Right ventricle myocardium inferior (tissue), 1 donor: ENCODE measurements at regions not wholly inside any gene's neighbourhood (a gene's known extent, or its start where the extent isn't known, plus 50 kb on each side); places are given as distances from the start of the nearest gene placed in this dataset.

Experiments
- ATAC-seq: fragments of 200-7000 bp; cut with Tn5 transposase; one replicate; pipeline ENCODE4 v1.9.1; 2020; ENCODE audit warnings: mild to moderate bottlenecking, moderate library complexity
- DNase-seq: peaks from one replicate; pipeline ENCODE4 v3.0.0; 2021; ENCODE audit errors: missing footprints
- intact Hi-C: fragments of 100-400 bp; cut with DNase I; formaldehyde crosslinking; loops from one replicate; pipeline ENCODE4 v1.11.0; 2022
- donor health status: DM: no; HTN: yes; CAD: no; lungs with severe emphysema.

- no peak for DNase-seq
- intact Hi-C loops, result no loop called here
- no peak for ATAC-seq
Observed at GRCh38 chr3:34696831-34697230, 898.4 kb downstream of the PDCD6IP start.

DNA sequence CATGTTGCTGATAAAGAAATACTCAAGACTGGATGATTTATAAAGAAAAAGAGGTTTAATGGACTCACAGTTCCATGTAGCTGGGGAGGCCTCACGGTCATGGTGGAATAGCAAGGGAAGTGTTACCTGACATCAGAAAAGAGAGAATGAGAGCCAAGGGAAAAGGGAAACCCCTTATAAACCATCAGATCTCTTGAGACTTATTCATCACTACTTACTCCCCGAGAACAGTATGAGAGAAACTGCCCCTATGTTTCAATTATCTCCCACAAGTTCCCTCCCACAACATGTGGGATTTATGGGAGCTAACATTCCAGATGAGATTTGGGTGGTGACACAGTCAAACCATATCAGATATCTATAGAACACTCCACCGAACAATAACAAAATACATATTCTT lies 904.6 kb downstream of the PDCD6IP start:
- no peak for DNase-seq
- no peak for ATAC-seq
- intact Hi-C loops, result no loop called here

GRCh38 chr3:34724916-34725499 lies 914.3 kb upstream of the ARPP21 start:
- ATAC-seq (no peak), DNase-seq (no peak)
- intact Hi-C loops, result no loop called here

- intact Hi-C loops, result no loop called here
- DNase-seq, result no peak
- ATAC-seq, result no peak
Observed at GRCh38 chr3:34725774-34726173, 913.6 kb upstream of the ARPP21 start.

- ATAC-seq (no peak), DNase-seq (no peak)
- intact Hi-C loops, result no loop called here
Observed at GRCh38 chr3:34727700-34728099, 911.6 kb upstream of the ARPP21 start.

DNA sequence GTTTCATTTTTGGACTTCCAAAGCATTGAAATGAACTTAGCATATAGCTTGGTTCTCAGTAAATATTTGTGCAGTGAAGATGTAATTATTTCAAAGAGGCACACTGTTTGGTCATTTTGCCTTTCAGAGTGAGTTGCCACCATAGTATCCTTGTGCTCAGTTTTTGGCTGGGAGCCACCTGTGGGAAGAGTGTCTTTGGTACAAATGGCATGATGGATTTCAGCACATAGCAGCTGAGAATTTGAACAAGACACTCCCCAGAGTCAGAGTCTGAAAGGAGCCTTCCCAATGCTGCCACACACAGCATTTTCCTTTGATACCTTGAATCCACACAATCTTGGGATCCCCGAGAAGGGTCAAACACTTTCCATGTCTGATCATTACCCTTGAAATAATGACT lies 897.2 kb upstream of the ARPP21 start:
- ATAC-seq, result no peak
- no peak for DNase-seq
- intact Hi-C loops, result no loop called here

DNA sequence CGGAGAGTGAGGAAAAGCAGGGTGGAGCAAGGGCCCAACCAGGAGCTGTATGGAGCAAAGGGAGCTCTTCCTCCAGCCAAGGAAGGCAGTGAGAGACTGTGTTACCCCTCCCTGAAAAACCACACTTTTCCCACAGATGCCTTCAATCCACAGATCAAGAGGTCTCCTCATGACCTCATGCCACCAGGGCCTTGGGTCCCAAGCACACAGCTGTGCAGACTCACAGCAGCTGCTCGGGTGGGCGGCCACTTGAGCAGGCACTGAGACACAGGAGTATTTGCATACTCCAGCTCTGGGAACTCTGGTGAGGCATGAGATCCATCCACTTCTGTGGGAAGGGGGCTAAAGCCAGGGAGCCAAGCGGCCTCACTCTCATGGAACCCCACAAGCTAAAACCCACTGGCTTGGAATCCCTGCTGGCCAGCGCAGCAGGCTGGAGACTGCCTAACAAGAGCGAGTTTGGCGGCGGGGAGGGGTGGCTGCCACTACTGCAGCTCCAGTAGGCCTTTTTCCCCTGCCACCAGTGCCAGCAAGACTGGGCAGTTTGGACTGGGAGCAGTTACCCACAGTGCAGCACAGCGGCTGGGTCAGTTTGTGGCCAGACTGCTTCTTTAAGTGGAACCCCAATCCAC lies 880.6 kb upstream of the ARPP21 start:
- ATAC-seq (no peak), DNase-seq (no peak)
- intact Hi-C loops, result no loop called here

- intact Hi-C loops, result no loop called here
Observed at GRCh38 chr3:34777386-34777785, 861.9 kb upstream of the ARPP21 start.

GRCh38 chr3:34779092-34779491 lies 860.2 kb upstream of the ARPP21 start:
- intact Hi-C loops, result no loop called here
- ATAC-seq, result no peak
- no peak for DNase-seq

More at GRCh38 chr3:34777386-34777785, 861.9 kb upstream of the ARPP21 start:
- ATAC-seq (no peak), DNase-seq (no peak)

- no peak for DNase-seq
- no peak for ATAC-seq
- intact Hi-C loops, result no loop called here
Observed at GRCh38 chr3:34780294-34780693, 859.0 kb upstream of the ARPP21 start.

GRCh38 chr3:34780973-34781372 lies 858.4 kb upstream of the ARPP21 start:
- no peak for ATAC-seq
- DNase-seq, result no peak
- intact Hi-C loops, result no loop called here

DNA sequence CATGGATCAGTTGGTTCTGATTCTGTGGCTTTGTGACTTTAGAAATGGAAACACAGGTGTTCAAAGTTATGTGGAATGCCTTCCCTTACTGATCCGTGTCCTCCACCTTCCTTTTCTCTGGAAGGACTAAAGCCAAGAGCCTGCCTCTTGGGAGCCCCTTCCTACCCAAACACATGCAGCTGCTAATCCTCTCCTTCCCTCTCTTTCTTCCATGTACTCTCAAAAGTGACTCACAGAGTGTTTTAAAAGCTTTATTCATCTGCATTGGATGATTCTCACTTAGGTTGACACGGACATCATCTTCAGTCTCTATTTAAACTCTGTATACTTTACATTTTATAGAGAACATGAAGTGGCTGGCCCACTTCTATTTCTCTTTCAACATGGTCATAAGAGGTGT lies 856.5 kb upstream of the ARPP21 start:
- no peak for ATAC-seq
- no peak for DNase-seq
- intact Hi-C loops, result no loop called here

GRCh38 chr3:34783876-34784275 lies 855.4 kb upstream of the ARPP21 start:
- intact Hi-C loops, result no loop called here
- DNase-seq (no peak), ATAC-seq (no peak)

DNA sequence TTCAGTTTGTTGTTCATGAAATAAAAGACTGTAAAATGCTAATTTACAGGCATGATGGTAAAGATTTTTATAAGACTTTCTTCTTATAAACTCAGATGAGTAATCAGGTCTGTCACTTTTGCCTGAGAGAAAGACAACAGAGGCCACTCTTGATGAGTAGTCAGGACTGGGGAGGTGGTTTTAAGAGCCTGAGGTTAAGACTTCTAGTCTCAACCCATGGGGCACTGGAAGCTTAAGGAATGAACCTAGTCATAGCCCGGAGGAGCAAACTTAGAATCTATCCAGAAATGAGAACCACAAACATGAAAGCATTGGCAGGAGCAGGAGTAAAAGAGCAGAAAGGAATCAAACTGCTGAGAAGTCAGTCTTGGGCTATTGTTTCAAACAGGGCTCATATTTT lies 846.3 kb upstream of the ARPP21 start:
- intact Hi-C loops, result no loop called here
- DNase-seq (no peak), ATAC-seq (no peak)

DNA sequence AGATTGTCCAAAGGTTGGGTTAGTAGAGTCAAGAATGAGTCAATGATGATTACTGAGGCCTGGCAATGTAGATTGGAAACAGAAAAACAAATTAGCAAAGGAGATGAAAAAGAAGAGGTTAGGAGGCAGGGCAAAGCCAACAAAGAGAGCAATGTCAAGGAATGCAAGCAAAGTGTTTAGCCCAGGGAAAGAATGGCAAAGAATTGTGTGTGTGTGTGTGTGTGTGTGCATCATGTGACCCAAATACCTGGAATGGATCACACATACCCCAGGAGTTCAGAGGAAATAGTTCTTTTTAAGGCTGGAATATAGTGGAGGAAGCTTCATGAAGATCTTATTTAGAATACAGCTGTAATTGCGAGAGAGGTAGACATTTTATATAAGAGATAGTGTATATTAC lies 831.7 kb upstream of the ARPP21 start:
- intact Hi-C loops, result no loop called here
- ATAC-seq (no peak), DNase-seq (no peak)

DNA sequence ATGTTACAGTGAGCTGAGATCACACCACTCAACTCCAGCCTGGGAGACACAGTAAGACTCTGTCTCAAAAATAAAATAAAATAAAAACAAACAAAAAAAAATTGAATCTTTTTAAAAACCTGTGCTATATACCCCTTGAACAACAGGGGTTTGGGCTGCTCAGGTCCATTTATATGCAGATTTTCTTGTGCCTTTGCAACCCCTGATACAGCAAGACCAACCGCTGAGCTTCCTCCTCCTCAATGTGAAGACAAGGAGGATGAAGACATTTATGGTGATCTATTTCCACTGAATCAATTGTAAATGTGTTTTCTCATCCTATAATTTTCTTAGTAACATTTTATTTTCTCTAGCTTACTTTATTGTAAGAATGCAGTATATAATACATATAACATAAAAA lies 831.0 kb upstream of the ARPP21 start:
- ATAC-seq (no peak), DNase-seq (no peak)
- intact Hi-C loops, result no loop called here

GRCh38 chr3:34828847-34829246 lies 810.5 kb upstream of the ARPP21 start:
- intact Hi-C loops, result no loop called here
- no peak for ATAC-seq
- no peak for DNase-seq

DNA sequence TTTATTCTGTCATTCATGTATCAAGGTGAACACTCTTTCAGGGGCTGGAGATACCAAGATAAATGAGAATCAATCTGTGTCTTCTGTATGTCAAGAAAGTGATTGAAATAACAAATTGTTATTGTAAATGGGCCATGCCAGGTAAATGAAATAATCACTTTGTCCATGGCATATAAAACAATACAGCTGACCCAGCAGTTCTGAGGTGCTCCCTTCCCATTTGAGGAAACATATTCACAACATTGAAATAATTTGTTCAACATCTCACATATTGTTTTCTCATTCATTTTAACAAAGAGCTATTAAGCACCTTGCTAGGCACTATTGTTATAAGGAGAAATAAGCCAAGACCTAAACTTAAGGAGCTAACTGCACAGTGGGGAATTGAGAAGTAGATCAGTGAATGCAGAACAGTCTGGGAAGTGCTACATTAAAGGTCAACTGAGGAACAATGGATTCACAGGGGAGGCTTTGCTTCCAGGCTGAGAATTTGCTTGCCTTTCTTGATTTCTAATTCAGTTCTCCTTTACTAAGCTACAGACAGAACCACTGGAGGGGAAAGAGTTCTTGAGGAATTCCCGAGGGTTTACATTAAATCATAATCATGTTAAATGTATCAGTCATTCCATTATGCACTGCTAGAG lies 806.3 kb upstream of the ARPP21 start:
- ATAC-seq, result no peak
- intact Hi-C loops, result no loop called here
- no peak for DNase-seq

DNA sequence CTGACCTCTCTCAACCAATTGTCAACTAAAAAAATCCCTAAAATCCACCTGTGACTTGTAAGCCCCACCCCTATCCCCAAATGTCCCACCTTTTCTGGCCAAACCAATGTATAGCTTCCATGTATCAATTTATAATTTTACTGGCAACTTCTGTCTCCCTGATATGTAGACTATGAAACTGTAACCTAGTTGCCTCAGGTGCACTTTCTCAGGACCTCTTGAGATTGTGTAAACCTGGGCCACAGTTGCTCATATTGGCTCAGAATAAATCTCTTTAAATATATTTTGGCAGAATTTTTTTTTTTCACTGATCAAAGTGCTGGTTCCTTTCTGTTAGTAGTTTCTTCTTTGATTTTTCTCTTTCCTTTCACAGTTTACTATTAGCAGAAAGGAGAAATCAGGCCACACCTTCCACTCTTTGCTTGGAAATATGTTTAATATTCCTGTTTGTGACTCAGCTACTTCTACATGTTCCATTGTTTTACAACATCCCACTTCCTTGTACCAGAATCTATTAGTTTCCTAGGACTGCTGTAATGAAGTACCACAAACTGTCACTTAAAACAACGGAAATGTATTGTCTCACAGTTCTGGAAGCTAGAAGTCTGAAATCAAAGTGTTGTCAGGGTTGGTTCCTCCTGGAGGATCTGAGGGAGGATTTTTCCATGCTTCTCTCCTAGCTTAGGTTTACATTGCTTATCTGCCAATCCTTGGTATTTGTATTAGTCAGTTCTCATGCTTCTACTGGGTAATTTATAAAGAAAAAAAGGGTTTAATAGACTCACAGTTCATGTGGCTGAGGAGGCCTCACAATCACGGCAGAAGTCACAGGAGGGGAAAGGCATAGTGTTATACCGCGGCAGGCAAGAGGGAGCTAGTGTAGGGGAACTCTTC lies 801.2 kb upstream of the ARPP21 start:
- no peak for DNase-seq
- no peak for ATAC-seq
- intact Hi-C loops, result no loop called here
